ENCODE measurements at regions not wholly inside any gene's neighbourhood (a gene's known extent, or its start where the extent isn't known, plus 50 kb on each side); places are given as distances from the start of the nearest gene placed in this dataset.

GRCh38 chr1:185377831-185378230, 60.8 kb upstream of the IVNS1ABP start:
- no peak overlapping the region for H3K4me2 ChIP-seq (ENCODE audit: low read length)
- H3K4me1 ChIP-seq (ENCODE audit: control insufficient read depth, low read length): no peaks in the 10 kb centered on the region
- H4K20me1 ChIP-seq (ENCODE audit: control insufficient read depth, insufficient read depth, low read depth, low read length): no peaks in the 10 kb centered on the region
- H3K9me2 ChIP-seq (replicated peaks; ENCODE audit: control insufficient read depth, low read length): no peaks in the 10 kb centered on the region
- H3K27me3 ChIP-seq (ENCODE audit: control insufficient read depth, low read length): no peaks in the 10 kb centered on the region
- H3K79me2 ChIP-seq (ENCODE audit: control insufficient read depth, low read length): no peaks in the 10 kb centered on the region
- no peak overlapping the region for H3K4me3 ChIP-seq (ENCODE audit: low read length)
- H3K27ac ChIP-seq (ENCODE audit: low read depth, low read length): no peak overlapping the region
- TF ChIP-seq CTCF (IDR thresholded peaks at IDR 0.05; ENCODE audit: low read depth, low read length, poor library complexity, severe bottlenecking) (no peak), EZH2phosphoT487 (IDR thresholded peaks at IDR 0.05; ENCODE audit: borderline replicate concordance, low read length) (no peak)
- no peaks in the 10 kb centered on the region for H3K36me3 ChIP-seq (ENCODE audit: control insufficient read depth, low read length)
- H3K9me3 ChIP-seq (ENCODE audit: control insufficient read depth, insufficient read depth, low read length): no peaks in the 10 kb centered on the region
- H3F3A ChIP-seq (ENCODE audit: control insufficient read depth, insufficient read depth): no peaks in the 10 kb centered on the region

GRCh38 chr1:185376840-185377635, 60.0 kb upstream of the IVNS1ABP start:
- no peak overlapping the region for H3K4me2 ChIP-seq (ENCODE audit: low read length)
- no peaks in the 10 kb centered on the region for H4K20me1 ChIP-seq (ENCODE audit: control insufficient read depth, insufficient read depth, low read depth, low read length)
- no peaks in the 10 kb centered on the region for H3K4me1 ChIP-seq (ENCODE audit: control insufficient read depth, low read length)
- no peaks in the 10 kb centered on the region for H3K36me3 ChIP-seq (ENCODE audit: control insufficient read depth, low read length)
- H3F3A ChIP-seq (ENCODE audit: control insufficient read depth, insufficient read depth): no peaks in the 10 kb centered on the region
- no peak overlapping the region for H3K4me3 ChIP-seq (ENCODE audit: low read length)
- no peak overlapping the region for H3K27ac ChIP-seq (ENCODE audit: low read depth, low read length)
- H3K27me3 ChIP-seq (ENCODE audit: control insufficient read depth, low read length): no peaks in the 10 kb centered on the region
- H3K9me3 ChIP-seq (ENCODE audit: control insufficient read depth, insufficient read depth, low read length): no peaks in the 10 kb centered on the region
- H3K79me2 ChIP-seq (ENCODE audit: control insufficient read depth, low read length): no peaks in the 10 kb centered on the region
- no peak for TF ChIP-seq EZH2phosphoT487 (IDR thresholded peaks at IDR 0.05; ENCODE audit: borderline replicate concordance, low read length)
- TF ChIP-seq CTCF (IDR thresholded peaks at IDR 0.05; ENCODE audit: low read depth, low read length, poor library complexity, severe bottlenecking): no peak
- H3K9me2 ChIP-seq (replicated peaks; ENCODE audit: control insufficient read depth, low read length): no peaks in the 10 kb centered on the region

GRCh38 chr1:185376288-185376687, 59.2 kb upstream of the IVNS1ABP start:
- H3K27me3 ChIP-seq (ENCODE audit: control insufficient read depth, low read length): no peaks in the 10 kb centered on the region
- no peak overlapping the region for H3K27ac ChIP-seq (ENCODE audit: low read depth, low read length)
- no peak overlapping the region for H3K4me2 ChIP-seq (ENCODE audit: low read length)
- H3K9me2 ChIP-seq (replicated peaks; ENCODE audit: control insufficient read depth, low read length): no peaks in the 10 kb centered on the region
- no peak for TF ChIP-seq EZH2phosphoT487 (IDR thresholded peaks at IDR 0.05; ENCODE audit: borderline replicate concordance, low read length)
- no peak for TF ChIP-seq CTCF (IDR thresholded peaks at IDR 0.05; ENCODE audit: low read depth, low read length, poor library complexity, severe bottlenecking)
- H3F3A ChIP-seq (ENCODE audit: control insufficient read depth, insufficient read depth): no peaks in the 10 kb centered on the region
- no peaks in the 10 kb centered on the region for H4K20me1 ChIP-seq (ENCODE audit: control insufficient read depth, insufficient read depth, low read depth, low read length)
- no peaks in the 10 kb centered on the region for H3K4me1 ChIP-seq (ENCODE audit: control insufficient read depth, low read length)
- no peaks in the 10 kb centered on the region for H3K9me3 ChIP-seq (ENCODE audit: control insufficient read depth, insufficient read depth, low read length)
- no peaks in the 10 kb centered on the region for H3K36me3 ChIP-seq (ENCODE audit: control insufficient read depth, low read length)
- no peaks in the 10 kb centered on the region for H3K79me2 ChIP-seq (ENCODE audit: control insufficient read depth, low read length)
- H3K4me3 ChIP-seq (ENCODE audit: low read length): no peak overlapping the region
